ENCODE measurements at regions not wholly inside any gene's neighbourhood (a gene's known extent, or its start where the extent isn't known, plus 50 kb on each side); places are given as distances from the start of the nearest gene placed in this dataset.

DNA sequence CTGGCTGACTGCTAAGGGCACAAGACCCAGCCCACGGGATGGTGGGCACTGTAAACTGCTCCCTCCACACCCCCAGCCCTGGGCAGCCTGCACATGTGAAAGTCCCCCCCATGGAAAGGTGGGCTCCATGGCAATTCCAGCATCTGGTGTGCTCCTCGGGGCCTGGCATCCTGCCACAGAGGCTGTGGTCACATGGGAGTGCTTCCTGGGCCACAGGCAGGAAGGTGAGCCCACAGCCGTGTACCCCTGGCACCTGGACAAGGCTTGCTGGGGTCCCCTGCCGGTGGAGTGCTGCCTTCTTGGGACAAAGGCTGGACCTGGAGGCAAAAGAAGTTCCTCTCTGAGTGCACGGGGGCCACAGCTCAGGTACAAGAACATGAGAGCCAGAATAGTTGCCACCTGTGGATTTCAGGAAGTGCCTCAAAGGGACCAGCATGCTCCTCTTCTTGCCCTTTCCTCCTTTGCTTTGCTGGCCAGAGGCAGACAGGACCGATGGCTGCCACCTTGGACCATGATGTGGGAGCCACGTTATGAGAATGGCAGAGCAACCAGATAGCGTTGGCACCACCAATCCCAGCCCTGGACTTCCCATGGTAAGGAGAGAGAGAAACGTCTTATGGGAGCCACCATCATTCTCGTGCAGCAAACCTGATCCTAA is 120.2 kb upstream of the MLN start:
- DNase-seq (ENCODE audit: low read depth) = no peak

DNA sequence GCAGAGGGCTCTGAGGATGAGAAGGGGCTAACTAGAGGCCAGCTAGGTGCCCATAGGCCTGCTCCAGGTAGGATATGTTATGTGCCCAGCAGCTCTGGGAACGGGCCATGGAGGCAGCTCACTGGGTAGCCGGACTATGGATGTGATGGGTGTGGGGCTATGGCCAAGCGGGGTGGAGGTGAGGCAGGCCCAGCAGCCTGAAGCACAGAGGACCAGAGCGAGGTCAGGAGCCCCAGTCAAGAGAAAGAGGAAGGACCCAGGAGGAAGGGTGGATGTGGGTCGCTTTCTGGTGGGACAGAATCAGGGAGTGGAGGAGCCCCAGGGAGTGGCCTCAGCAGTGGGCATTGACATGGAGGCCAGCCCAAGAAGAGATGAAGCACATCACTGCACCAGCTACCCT is 117.9 kb upstream of the MLN start:
- DNase-seq (ENCODE audit: low read depth) = no peak

DNA sequence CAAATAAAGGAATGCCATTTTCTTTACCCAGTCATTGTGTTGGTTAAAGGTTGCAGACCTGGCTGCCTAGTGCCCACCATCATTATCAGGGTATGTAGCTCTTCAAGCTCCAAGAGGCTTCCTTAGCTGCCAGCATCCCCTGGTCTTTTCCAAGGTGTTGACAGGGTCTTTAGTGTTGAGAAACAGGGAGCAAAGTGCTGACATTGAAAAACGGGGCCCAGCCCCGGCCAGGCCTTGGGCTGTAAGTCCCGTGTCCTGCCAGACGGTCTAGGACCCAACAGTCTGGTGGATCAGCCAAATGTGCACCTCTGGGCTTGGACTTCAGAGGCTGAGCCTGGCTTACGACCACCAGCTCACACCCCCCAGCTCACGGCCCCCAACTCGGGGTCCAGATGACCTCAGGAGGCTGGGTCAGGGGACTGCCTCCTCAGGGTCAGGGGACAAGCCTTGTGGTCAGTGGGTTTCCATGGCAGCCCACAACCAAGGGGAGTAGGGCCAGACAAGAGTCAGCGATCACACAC is 114.4 kb upstream of the MLN start:
- no peak for DNase-seq (ENCODE audit: low read depth)

DNA sequence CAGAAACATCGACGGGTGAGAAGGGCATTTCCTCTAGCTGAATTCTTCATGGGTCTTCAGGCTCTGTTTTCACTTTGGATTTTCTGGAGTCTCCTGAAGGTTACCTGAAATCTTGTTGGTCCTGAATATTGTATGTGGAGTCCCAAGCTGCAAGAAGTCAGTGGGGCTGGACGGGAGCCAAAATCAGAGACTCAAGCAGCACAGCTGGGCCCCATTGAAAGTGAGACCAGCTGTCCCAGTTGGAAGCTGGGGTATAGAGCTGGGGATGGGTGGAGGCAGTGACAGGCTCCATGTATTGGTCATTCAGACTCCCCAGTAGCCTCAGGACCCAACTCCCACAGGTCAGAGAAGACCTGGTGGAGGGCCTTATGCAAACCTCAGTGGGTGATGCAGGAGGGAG is 111.3 kb upstream of the MLN start:
- no peak for DNase-seq (ENCODE audit: low read depth)

DNA sequence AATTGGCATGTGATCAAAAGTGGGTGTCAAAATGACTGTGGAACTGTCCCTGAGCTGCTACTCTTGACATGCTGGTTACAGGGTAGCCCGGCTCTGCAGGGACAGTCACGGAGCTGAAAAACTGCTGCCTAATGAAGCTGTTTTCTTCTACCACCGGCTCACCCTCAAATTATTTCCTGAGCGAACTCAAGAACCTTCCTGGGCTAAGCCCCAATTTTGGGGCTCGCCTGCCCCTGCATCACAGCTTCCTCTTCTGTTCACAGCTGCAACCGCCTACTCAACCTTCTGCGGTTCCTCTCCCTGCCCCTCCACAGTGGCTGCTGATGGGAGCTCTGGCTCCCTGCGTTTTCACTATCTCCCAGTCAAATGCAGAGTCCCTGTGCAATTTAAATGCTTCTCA is 110.8 kb upstream of the MLN start:
- peak; percentile 9 for DNase-seq (ENCODE audit: low read depth)

DNA sequence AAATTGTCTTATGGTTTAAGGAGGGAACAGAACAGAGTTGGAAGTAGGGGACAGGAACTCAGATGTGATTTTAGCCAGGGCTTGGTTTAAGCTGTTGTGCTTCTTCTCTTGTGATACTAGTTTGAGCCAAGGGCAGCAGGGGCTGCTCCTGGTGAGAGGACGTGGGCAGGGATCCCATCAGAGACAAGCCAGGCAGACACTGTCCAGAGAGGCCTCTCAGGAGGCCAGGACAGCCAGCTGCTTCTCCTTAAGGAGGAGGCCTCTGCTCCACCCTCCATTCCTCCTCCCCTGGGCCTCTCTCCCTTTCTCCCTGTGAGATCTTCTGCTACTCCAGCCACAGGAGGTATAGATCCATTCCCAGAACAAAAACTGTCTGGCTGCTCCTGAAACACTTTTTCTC is 108.4 kb upstream of the MLN start:
- DNase-seq (ENCODE audit: low read depth) = no peak

DNA sequence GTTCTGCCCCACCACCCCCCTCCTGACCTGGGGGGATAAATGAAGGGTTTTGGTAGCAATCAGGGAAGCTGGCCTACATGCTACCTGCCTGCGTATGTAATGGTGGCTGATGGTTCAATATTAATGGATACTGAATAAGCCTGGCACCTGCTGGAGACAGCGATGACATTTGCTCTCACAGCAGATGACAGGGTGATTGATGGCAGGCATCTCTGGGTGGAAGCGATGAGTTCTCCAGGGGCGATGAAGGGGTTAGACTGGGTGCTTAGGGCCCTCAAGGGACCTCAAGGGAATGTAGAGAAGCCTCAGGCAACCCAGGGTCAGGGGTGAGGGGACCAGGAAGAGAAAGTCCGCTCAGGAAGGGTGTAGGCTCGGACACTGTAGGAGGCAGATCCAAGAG is 107.7 kb upstream of the MLN start:
- no peak for DNase-seq (ENCODE audit: low read depth)

DNA sequence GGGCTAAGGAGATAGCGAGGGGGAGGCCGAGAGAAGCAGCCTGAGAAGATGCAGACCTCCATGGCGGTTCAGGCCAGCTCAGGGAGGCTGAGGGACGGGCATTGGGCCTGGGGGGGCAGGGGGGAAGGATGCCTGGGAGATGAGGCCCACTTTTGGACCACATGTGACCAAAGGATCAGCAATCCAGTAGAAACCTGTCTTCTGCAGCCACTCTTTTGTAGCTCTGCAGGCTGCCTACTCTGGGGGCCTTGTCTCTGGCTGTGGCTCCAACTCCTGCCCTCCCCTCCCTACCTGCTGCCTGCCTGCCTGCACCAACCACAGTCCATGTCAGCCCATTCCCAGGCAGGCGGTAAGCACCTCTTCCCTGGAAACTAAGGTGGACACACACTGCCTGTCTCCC is 106.8 kb upstream of the MLN start:
- no peak for DNase-seq (ENCODE audit: low read depth)

DNA sequence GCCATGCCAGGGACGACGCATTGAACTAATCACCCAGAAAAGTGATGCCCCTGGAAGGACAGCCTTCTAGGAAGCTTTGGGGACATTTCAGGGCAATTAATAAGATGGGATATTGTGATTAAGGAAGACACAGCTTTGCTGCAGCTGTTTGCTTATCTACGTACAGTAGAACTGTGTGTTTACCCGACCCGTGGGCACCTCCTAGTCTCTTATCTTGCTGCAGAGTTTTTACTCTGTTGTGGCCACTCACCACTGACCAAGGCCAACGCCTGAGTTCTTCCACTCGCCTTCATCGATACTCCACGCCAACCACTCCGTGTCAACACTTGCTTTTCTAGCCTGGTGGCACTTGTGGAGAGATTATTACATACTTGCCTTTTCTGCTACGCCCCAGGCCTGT is 105.9 kb upstream of the MLN start:
- no peak for DNase-seq (ENCODE audit: low read depth)

DNA sequence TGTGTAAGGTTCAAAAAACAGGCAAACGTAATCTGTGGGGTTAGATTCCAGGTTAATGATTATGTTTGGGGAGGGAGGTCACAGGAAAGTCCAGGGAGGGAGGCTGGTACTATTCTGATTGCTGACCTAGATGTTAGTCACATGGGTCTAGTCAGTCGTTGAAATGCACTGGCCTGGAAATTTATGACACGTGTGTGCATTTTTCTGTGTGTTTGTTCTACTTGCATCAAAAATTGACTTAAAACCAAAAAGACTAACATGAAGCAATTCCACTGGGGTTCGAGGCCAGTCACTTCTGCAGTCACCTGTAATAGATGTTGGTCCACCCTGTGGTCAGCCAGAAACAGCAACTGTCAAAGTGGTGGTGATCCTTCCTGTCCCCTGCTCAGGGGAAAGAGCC is 104.2 kb upstream of the MLN start:
- no peak for DNase-seq (ENCODE audit: low read depth)

DNA sequence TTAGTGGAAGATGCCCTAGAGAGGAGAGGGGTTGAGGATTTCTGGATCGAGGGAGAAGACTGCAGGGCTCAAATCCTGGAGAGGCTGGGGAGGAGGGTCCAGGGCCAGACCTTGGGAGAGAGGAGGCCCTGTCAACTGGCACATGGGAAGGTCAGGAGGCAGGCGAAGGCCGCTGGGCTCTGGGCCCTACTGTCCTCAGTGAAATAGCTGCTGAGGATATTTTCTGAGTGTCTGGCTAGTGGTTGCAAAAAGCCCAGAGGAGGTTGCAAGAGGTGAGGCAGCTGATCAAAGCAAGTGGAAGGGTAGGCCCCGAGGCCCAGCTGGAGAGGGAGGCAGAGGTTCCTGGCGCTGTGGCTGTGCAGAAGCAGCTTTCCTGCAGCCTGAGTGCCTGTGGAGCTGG is 103.4 kb upstream of the MLN start:
- DNase-seq (ENCODE audit: low read depth) = no peak

DNA sequence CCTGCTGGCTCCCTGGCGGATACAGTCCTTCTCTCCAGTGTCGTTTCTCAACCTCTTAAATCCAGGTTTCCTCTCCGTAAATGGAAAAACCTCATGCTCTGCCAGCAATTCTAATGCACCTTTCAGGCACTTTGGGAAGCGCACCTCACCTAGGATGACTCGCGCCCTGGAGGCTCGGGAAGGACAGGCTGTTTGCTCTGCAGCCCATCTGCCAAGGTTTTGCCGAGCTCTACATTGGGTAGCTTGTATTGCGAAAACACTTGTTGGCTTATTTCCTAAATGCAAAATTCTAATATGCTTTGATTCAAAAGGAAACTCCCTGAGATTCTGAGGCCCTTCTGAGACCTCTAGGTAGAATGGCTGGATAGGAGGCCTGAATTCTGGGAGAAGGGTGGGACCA is 102.6 kb upstream of the MLN start:
- no peak for DNase-seq (ENCODE audit: low read depth)

DNA sequence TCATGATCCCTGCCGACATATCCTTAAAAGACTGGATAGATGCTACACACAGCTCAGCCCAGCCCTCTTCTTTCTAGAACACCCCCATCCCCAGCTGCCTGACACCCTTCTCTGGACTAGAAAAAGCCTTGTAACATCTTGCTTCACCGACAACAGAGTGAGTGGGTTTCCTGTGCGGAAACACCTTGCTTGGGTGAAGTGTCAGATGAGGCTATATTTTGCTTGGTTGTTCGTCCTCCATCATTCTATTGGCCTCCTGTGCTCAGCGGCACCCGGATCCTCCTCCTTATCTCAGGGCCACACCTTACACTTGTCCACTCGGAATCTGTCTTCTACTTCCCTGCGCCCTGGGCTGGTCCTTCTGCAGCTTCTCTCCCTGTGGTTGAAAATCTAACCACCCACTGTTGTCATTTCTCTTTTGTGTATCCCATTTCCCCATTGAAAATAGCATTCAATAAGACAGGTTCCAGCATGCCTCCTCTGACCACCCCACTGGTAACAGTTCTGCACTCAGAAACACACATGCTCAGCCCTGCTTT is 101.3 kb upstream of the MLN start:
- no peak for DNase-seq (ENCODE audit: low read depth)

DNA sequence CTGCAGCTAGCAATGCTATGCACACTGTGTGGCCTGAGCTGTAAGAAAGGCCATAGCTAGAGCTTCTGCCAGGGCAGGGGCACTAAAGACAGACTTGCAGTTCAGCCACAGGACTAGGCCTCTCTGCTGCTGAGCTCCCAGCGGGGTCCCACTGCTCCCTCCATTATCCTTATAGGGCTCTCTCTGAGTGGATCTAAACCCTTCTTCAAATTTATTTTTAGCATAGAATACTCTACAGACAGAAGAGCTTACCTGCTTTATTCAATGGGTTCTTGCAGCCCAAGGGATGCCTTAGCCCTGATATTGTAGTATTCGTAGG is 100.9 kb upstream of the MLN start:
- no peak for DNase-seq (ENCODE audit: low read depth)

DNA sequence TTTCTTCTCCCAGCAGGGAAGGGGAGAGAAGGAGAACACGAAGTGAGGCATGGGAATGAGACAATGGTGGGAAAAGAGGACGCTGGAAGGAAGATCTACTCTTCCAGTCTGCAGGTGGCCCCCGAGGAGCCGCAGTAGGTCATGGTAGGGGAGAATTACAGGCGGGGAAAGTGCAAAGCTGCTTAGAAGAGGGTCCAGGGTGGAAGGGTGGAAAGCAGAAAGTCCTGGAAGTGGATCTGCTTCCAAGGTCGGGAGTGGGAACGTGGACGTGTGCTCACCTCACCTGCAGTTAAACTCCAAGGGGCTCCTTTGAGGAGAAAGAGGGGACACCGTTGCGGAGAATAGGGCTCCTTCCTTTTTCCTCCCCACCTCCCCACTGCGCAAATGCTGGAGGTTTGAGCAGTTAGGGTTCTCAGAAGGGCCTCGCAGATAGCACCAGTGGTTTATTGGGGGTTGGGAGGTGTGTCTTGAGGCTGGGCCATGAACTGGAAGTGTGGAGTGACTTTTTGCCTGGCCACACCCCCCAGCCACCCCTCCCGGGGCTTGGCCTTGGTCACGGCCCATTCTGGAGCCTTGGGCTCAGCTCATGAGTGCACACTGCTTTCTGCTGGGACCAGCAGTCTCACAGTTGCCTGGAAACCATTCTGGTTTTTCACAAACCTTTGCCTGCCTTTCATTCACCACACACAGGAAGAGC is 100.4 kb upstream of the MLN start:
- peak; percentile 27 for DNase-seq (ENCODE audit: low read depth)

DNA sequence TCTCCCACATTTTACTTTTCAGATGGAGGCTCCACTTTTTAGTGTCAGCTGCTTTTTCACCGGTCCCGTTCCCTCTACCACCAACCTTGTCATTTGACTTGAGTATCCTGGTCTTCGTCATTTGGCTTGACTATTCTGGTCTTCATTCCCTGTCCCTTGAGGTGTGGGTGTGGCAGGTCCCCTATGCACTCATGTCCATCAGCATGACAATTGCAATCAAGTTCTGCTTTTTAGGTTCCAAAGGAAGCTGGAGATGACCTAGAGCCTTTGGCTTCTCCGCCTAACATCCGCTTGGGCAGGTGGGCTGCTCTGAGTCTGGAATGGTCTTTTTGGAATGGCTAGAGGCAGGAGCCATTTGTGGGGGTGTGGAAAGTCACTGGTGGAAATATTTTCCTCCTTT is 99.8 kb upstream of the MLN start:
- DNase-seq (ENCODE audit: low read depth) = no peak

DNA sequence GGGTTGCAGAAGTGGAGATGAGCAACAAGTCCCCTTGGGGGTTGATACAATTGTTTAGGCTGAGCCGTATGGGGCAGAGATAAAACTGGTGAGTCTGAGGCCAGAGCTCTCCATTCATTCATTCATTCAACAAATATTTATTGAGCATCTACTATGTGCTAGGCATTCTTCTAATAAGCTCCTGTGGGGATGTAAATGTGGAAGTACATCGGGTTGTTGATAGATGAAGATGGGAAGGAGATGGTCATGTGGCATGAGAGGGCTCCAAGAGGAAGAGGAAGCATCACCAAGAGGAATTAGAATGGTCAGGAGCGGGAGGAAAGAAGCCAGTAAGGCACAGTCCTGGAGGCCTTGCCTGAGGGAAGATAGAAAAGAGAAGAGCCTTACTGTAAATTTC is 98.7 kb upstream of the MLN start:
- DNase-seq (ENCODE audit: low read depth) = no peak

DNA sequence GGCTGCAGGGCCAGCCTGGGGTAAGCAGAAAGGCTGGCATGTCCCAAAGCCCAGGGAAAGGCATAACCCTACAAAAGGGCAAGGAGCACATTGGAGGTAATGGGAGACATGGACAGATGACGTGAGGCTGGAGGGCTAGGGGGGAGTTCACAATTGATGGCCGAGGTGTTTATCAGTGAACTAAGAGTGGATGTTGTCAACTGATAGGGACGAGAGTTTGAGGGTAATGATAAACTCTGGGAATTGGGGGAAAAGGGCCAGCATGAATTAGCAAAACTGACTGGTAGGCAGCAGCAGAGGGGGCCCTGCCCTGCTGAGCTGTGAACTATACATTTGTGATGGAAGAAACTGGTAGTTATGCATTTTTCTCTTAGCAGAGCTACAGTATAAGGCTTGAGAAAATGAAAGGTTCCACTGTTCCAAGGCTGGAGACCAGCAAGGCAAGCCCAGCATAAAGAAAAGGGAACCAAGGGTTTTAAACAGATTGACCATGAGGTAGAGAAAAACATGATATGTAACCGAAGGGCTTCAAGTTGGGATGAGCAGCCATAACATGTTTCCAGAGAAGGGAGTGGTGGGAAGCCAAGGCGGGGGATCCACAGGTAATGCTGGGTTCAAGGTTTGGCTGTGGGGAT is 98.1 kb upstream of the MLN start:
- no peak for DNase-seq (ENCODE audit: low read depth)

DNA sequence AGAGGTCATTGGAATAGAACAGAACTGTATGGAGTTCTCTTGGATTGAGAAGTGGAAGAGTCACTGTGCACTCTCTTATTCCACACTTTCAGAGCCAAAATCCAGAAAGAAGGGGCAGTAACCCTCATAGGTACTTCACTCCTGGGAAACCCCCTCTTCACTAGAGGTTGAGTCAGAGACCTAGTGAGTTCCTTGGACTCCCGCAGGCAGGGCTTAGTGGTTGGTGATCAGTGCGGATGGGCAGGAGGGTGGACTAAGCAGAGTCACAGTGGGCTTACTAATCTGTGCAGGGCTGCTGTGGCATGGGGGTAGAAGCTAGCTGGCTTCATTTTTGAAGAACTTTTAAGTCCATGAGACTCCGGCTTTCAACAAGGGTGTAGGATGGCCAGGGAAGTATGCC is 95.0 kb upstream of the MLN start:
- no peak for DNase-seq (ENCODE audit: low read depth)

DNA sequence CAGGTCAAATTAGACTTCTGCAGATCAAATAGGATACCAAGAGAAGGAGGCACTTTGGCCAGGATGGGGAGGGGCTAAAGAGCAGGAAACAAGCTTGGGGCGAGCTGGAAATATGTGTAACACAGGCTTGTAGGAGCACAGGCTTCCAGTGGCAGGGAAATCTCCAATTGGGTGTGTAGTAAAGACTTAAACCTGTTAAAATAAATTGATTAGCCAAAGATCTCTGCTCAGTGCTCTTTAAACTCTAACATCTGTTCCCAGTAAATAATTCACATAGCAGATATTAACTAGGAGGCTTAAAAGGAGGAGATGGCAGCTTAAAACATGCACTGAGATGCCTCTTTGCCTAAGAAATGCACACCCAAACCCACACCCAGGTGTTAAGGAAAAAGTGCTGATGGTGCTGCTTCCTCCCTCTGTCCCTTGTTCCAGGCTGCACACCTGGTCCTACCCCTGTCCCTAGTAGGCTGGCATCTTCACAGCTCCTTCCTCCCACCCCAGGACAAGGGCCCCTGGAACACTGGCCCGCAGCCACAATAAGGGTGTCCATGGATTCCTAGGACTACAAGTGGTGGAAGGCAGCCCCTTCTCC is 93.5 kb upstream of the MLN start:
- DNase-seq (ENCODE audit: low read depth) = no peak

DNA sequence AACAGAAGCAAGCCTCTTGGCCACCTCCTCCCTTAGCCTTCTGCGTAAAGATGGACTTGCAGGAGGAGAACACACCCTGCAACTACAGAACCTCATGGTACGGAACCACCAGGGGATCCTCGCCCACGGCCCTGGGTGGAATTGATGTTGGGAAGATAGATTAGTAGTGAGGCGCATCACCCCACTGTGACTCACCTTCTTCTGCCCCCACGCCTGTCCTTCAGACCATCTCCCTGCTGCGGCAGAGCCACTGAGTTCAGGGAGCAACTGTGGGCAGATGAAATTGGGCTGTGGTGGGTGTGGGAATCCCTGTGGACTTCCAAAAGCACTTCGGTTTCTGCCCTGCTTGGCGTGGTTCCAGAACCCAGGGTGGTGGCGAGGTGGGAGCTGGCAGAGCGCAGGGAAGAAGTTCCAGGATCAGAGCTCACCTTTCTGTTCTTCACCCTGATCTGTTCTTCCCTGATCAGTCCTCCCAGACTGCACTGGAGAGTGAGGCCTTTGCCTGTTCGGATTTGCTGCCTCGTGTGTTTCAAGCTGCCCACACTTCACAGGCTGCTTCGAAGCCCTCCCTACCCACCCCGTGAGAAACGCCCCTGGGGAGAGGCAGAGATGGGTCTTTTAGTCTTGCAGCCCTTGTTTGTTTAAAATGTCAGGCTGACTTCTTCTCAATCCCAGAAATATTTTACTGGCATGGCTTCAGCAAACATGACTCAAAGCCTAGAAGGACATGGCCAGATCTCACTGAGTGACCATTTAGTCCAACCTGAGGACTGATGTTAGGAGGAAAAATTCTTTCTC is 92.8 kb upstream of the MLN start:
- DNase-seq (ENCODE audit: low read depth) = no peak

DNA sequence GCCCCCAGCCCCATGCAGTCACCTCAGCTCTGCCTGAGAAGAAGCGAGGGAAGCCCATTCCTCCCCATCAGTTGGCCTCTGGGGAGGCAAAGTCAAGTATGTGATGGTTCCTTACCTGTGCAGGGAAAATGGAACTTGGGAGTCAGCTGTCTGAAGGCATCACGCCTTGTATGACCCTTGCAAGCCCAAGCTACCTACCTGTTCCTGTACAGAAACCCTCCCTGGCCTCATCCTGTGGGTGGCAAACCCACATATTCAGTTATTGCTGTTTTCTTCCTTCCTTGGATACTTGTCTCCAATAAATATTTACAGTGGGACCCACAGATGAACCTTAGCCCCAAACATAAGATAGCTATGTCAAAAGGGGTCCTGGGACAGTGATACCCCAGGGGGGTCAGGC is 92.2 kb upstream of the MLN start:
- no peak for DNase-seq (ENCODE audit: low read depth)
